ENCODE measurements at regions not wholly inside any gene's neighbourhood (a gene's known extent, or its start where the extent isn't known, plus 50 kb on each side); places are given as distances from the start of the nearest gene placed in this dataset.

DNA sequence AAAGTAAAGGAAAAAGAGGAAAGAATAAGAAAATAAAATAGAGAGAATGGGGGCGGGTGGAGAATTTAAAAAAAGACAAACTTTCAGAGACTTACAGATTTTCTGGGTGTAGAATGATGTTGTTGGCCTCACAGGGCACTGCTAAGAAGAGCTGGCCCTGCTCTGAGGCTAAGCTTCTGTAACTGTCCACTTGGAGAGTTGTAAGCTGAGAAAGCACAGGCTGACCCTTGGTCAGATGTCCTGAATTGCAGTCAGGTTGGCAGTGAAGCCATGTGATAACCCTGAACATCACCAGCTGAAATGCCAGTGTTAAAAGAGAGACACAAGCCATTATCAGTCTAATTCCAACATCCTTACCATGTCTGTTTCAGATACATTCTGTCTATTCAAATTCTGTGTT, 272.1 kb upstream of the SORCS1 start:
- DNase-seq: no peak
- WGBS, 2 donors: 94 to 96% methylated on average over 1 of the region's 1 CpG
- H3K36me3 ChIP-seq: no peaks in the 10 kb centered on the region
- H3K4me1 ChIP-seq: peaks cover 0 to 3% (median 0%) of the 10 kb centered on the region in 4 donors
- H3K4me3 ChIP-seq: no peak overlapping the region
- intact Hi-C loops (cut with DNase I): no loop called here
- H3K27me3 ChIP-seq: no peaks in the 10 kb centered on the region
- no peak overlapping the region for H3K27ac ChIP-seq
- H3K9me3 ChIP-seq: no peaks in the 10 kb centered on the region
- TF ChIP-seq CTCF (IDR thresholded peaks at IDR 0.05): no peak
- TF ChIP-seq POLR2AphosphoS5 (IDR thresholded peaks at IDR 0.05): no peak
- no peak for TF ChIP-seq POLR2A (IDR thresholded peaks at IDR 0.05)
- no peak for TF ChIP-seq EP300 (IDR thresholded peaks at IDR 0.05)

DNA sequence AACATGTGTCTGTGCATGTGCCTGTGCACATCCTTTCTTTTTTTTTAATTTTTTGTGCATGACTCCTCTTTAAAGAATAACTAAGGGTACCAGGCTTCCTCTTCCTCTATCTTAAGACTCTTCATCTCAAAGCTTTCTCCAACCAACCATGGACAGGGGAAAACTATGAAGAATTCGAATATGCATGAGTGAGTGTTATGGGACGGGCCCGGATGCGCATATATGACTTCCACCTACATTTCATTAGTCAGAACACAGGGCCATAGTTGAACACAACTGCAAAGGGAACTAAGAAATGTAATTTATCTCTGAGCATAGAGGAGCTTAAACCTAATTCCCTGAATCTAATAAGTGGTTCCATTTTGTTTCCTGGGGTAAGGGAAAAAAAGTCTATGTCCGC, 270.3 kb upstream of the SORCS1 start:
- no peaks in the 10 kb centered on the region for H3K9me3 ChIP-seq
- 90 to 94% methylated on average over 5 of the region's 5 CpGs for WGBS, 2 donors
- no peak overlapping the region for H3K4me3 ChIP-seq
- H3K36me3 ChIP-seq: no peaks in the 10 kb centered on the region
- no peak for TF ChIP-seq POLR2A (IDR thresholded peaks at IDR 0.05)
- TF ChIP-seq EP300 (IDR thresholded peaks at IDR 0.05): no peak
- TF ChIP-seq POLR2AphosphoS5 (IDR thresholded peaks at IDR 0.05): no peak
- TF ChIP-seq CTCF (IDR thresholded peaks at IDR 0.05): no peak
- DNase-seq: no peak
- H3K27ac ChIP-seq: no peak overlapping the region
- H3K4me1 ChIP-seq: peaks cover 0 to 3% (median 0%) of the 10 kb centered on the region in 4 donors
- H3K27me3 ChIP-seq: no peaks in the 10 kb centered on the region
- intact Hi-C loops (cut with DNase I): no loop called here

DNA sequence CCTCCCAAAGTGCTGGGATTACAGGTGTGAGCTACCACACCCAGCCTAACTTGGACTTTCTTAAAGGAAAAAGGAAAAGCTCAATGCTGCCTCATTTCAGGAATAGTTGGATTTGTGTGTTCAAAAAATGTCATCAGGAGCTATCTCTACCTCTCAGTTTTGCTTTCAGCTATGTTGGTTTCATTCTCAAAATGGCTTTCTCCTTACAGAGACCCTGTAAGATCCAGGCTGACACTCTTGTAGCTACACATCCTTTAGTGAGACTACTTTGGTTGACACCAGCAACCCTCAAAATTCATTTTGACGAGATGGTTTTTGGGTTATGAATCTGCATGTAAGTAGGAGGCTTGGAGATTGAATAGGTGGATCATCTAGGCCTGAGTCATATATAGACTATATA, 269.7 kb upstream of the SORCS1 start:
- no peaks in the 10 kb centered on the region for H3K36me3 ChIP-seq
- WGBS, 2 donors: 88 to 90% methylated on average over 1 of the region's 1 CpG
- no peak for DNase-seq
- no peak for TF ChIP-seq POLR2AphosphoS5 (IDR thresholded peaks at IDR 0.05)
- TF ChIP-seq EP300 (IDR thresholded peaks at IDR 0.05): no peak
- no peak for TF ChIP-seq POLR2A (IDR thresholded peaks at IDR 0.05)
- H3K9me3 ChIP-seq: no peaks in the 10 kb centered on the region
- intact Hi-C loops (cut with DNase I): no loop called here
- H3K4me1 ChIP-seq: peaks cover 0 to 3% (median 0%) of the 10 kb centered on the region in 4 donors
- H3K27ac ChIP-seq: no peak overlapping the region
- H3K4me3 ChIP-seq: no peak overlapping the region
- H3K27me3 ChIP-seq: no peaks in the 10 kb centered on the region

DNA sequence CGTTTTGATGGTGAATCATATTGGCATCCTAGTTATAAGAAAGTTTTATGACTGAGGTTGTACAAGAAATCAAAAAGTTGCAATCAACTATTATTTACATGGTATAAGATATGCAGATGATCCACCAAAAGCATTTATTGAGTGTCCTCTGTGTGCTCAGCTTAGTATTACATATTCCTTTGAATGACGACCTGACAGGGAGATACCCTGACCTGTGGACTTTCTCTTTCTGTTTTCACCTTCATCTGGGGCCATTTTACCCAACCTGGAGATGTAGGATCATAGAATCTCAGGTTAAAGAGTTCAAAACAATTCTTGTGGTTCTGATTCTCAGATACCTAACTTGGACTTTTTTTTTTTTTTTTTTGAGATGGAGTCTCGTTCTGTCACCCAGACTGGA, 269.1 kb upstream of the SORCS1 start:
- no peak overlapping the region for H3K27ac ChIP-seq
- peaks cover 0 to 3% (median 0%) of the 10 kb centered on the region in 4 donors for H3K4me1 ChIP-seq
- TF ChIP-seq POLR2AphosphoS5 (IDR thresholded peaks at IDR 0.05): no peak
- TF ChIP-seq CTCF (IDR thresholded peaks at IDR 0.05): no peak
- TF ChIP-seq EP300 (IDR thresholded peaks at IDR 0.05): no peak
- no peak for TF ChIP-seq POLR2A (IDR thresholded peaks at IDR 0.05)
- no peak overlapping the region for H3K4me3 ChIP-seq
- H3K36me3 ChIP-seq: no peaks in the 10 kb centered on the region
- DNase-seq: no peak
- intact Hi-C loops (cut with DNase I): no loop called here
- 47 to 77% methylated on average over 3 of the region's 3 CpGs for WGBS, 2 donors
- H3K9me3 ChIP-seq: no peaks in the 10 kb centered on the region
- no peaks in the 10 kb centered on the region for H3K27me3 ChIP-seq

GRCh38 chr10:107430446-107430845, 265.9 kb upstream of the SORCS1 start:
- Histone ChIP-seq H3K36me3 (no peaks in the 10 kb centered on the region), H3K27me3 (no peaks in the 10 kb centered on the region), H3K4me3 (no peak overlapping the region), H3K4me1 (no peaks in the 10 kb centered on the region), H3K9me3 (no peaks in the 10 kb centered on the region), H3K27ac (no peak overlapping the region)
- no peak for DNase-seq
- TF ChIP-seq POLR2AphosphoS5 (IDR thresholded peaks at IDR 0.05) (no peak), EP300 (IDR thresholded peaks at IDR 0.05) (no peak), CTCF (IDR thresholded peaks at IDR 0.05) (no peak), POLR2A (IDR thresholded peaks at IDR 0.05) (no peak)
- intact Hi-C loops (cut with DNase I): no loop called here
- whole genome bisulfite sequencing, 2 donors: 93 to 96% methylated on average over 6 of the region's 6 CpGs
